ENCODE measurements at regions not wholly inside any gene's neighbourhood (a gene's known extent, or its start where the extent isn't known, plus 50 kb on each side); places are given as distances from the start of the nearest gene placed in this dataset.
A peak's percentile ranks its signal among the peaks of the same experiment; 100 is the strongest.

GRCh38 chr13:103194871-103195270 lies 128.7 kb upstream of the SLC10A2 start:
- H3K27me3 ChIP-seq (ENCODE audit: low read length): no peaks in the 10 kb centered on the region
- ATAC-seq: peak; percentile 87
- intact Hi-C loops (cut with micrococcal nuclease): loop anchor here (5.0 to 10.0 kb wide), 4 partner anchors 77 to 512 kb away; no protein-coding TSS in a partner anchor
- H3K4me3 ChIP-seq (ENCODE audit: low read length): no peak overlapping the region
- H3F3A ChIP-seq (ENCODE audit: low read length, unreplicated experiment): no peaks in the 10 kb centered on the region
- DNase-seq: peak; percentile 43
- peak overlapping the region; percentile 14; the same call in 1 of the 2 replicates for H3K9ac ChIP-seq (ENCODE audit: low read length)
- CTCF ChIA-PET: no interaction called here
- POLR2A ChIA-PET (ENCODE audit: unreplicated experiment): no interaction called here
- H3K27ac ChIP-seq (ENCODE audit: low read length): peak overlapping the region; percentile 42
- 0 out of 2 replicates have a peak overlapping the region, but pooled peaks have one; percentile 11 for H3K4me2 ChIP-seq (ENCODE audit: low read length)
- H4K20me1 ChIP-seq (ENCODE audit: low read length): no peaks in the 10 kb centered on the region
- no TSS peak for BruUV-seq (replicated peaks)
- TF ChIP-seq EZH2 (IDR thresholded peaks at IDR 0.05; ENCODE audit: low read length, unreplicated experiment) (no peak), EZH2phosphoT487 (IDR thresholded peaks at IDR 0.05; ENCODE audit: borderline replicate concordance, low read length) (no peak), CTCF (conservative IDR thresholded peaks at IDR 0.05; ENCODE audit: low read depth, low read length) (no peak)
- peaks cover 12% of the 10 kb centered on the region for H3K4me1 ChIP-seq (ENCODE audit: insufficient read depth, low read length)
- no peaks in the 10 kb centered on the region for H3K36me3 ChIP-seq (ENCODE audit: low read depth, low read length)
- no peaks in the 10 kb centered on the region for H3K79me2 ChIP-seq (ENCODE audit: low read length)
- H2AFZ ChIP-seq (ENCODE audit: low read length): no peak overlapping the region
- no peaks in the 10 kb centered on the region for H3K9me3 ChIP-seq (ENCODE audit: low read length)
- H3K9me2 ChIP-seq (replicated peaks; ENCODE audit: low read length): no peaks in the 10 kb centered on the region

- Histone ChIP-seq H3K4me1 (ENCODE audit: insufficient read depth, low read length) (peaks cover 12% of the 10 kb centered on the region), H4K20me1 (ENCODE audit: low read length) (no peaks in the 10 kb centered on the region), H3K9me3 (ENCODE audit: low read length) (no peaks in the 10 kb centered on the region), H3K9me2 (replicated peaks; ENCODE audit: low read length) (no peaks in the 10 kb centered on the region), H3K4me2 (ENCODE audit: low read length) (no peak overlapping the region), H3K36me3 (ENCODE audit: low read depth, low read length) (no peaks in the 10 kb centered on the region), H3K79me2 (ENCODE audit: low read length) (no peaks in the 10 kb centered on the region), H2AFZ (ENCODE audit: low read length) (no peak overlapping the region), H3K4me3 (ENCODE audit: low read length) (no peak overlapping the region), H3K9ac (ENCODE audit: low read length) (no peak overlapping the region), H3K27me3 (ENCODE audit: low read length) (no peaks in the 10 kb centered on the region), H3K27ac (ENCODE audit: low read length) (no peak overlapping the region), H3F3A (ENCODE audit: low read length, unreplicated experiment) (no peaks in the 10 kb centered on the region)
- TF ChIP-seq CTCF (conservative IDR thresholded peaks at IDR 0.05; ENCODE audit: low read depth, low read length) (no peak), EZH2phosphoT487 (IDR thresholded peaks at IDR 0.05; ENCODE audit: borderline replicate concordance, low read length) (no peak), EZH2 (IDR thresholded peaks at IDR 0.05; ENCODE audit: low read length, unreplicated experiment) (no peak)
- POLR2A ChIA-PET (ENCODE audit: unreplicated experiment): interaction anchor here (0.7 kb wide), 1 partner anchor 641 kb away, joined by 3 read pairs; no protein-coding TSS in a partner anchor
- DNase-seq: no peak
- intact Hi-C loops (cut with micrococcal nuclease): loop anchor here (5.0 to 10.0 kb wide), 2 partner anchors 162 to 515 kb away; no protein-coding TSS in a partner anchor
- no peak for ATAC-seq
- no TSS peak for BruUV-seq (replicated peaks)
- CTCF ChIA-PET: no interaction called here
Measured at GRCh38 chr13:103192511-103193135, 126.4 kb upstream of the SLC10A2 start.

- POLR2A ChIA-PET (ENCODE audit: unreplicated experiment): no interaction called here
- Histone ChIP-seq H3K4me2 (ENCODE audit: low read length) (no peak overlapping the region), H3K27me3 (ENCODE audit: low read length) (no peaks in the 10 kb centered on the region), H3K36me3 (ENCODE audit: low read depth, low read length) (no peaks in the 10 kb centered on the region), H3K9me2 (replicated peaks; ENCODE audit: low read length) (no peaks in the 10 kb centered on the region), H3K9me3 (ENCODE audit: low read length) (no peaks in the 10 kb centered on the region), H3K9ac (ENCODE audit: low read length) (no peak overlapping the region), H3K27ac (ENCODE audit: low read length) (no peak overlapping the region), H4K20me1 (ENCODE audit: low read length) (no peaks in the 10 kb centered on the region), H3K4me3 (ENCODE audit: low read length) (no peak overlapping the region), H3K4me1 (ENCODE audit: insufficient read depth, low read length) (peaks cover 8% of the 10 kb centered on the region), H2AFZ (ENCODE audit: low read length) (no peak overlapping the region), H3K79me2 (ENCODE audit: low read length) (no peaks in the 10 kb centered on the region), H3F3A (ENCODE audit: low read length, unreplicated experiment) (no peaks in the 10 kb centered on the region)
- intact Hi-C loops (cut with micrococcal nuclease): loop anchor here (2.0 to 10.0 kb wide), 3 partner anchors 164 to 598 kb away; no protein-coding TSS in a partner anchor
- CTCF ChIA-PET: no interaction called here
- ATAC-seq (no peak), DNase-seq (no peak)
- BruUV-seq (replicated peaks): no TSS peak
- TF ChIP-seq EZH2 (IDR thresholded peaks at IDR 0.05; ENCODE audit: low read length, unreplicated experiment) (no peak), CTCF (conservative IDR thresholded peaks at IDR 0.05; ENCODE audit: low read depth, low read length) (no peak), EZH2phosphoT487 (IDR thresholded peaks at IDR 0.05; ENCODE audit: borderline replicate concordance, low read length) (no peak)
Measured at GRCh38 chr13:103190841-103191240, 124.6 kb upstream of the SLC10A2 start.
